ENCODE measurements at regions not wholly inside any gene's neighbourhood (a gene's known extent, or its start where the extent isn't known, plus 50 kb on each side); places are given as distances from the start of the nearest gene placed in this dataset.

- H3K4me3 ChIP-seq = no peak overlapping the region
- no peaks in the 10 kb centered on the region for H3K36me3 ChIP-seq (ENCODE audit: low read depth, missing control alignments)
- DNase-seq = no peak
- H3K4me1 ChIP-seq = no peaks in the 10 kb centered on the region
- WGBS, 2 donors = 86 to 100% methylated on average over 1 of the region's 1 CpG
- no peak overlapping the region for H3K27ac ChIP-seq
- TF ChIP-seq POLR2A (IDR thresholded peaks at IDR 0.05) = no peak
- TF ChIP-seq, protein P1, sequence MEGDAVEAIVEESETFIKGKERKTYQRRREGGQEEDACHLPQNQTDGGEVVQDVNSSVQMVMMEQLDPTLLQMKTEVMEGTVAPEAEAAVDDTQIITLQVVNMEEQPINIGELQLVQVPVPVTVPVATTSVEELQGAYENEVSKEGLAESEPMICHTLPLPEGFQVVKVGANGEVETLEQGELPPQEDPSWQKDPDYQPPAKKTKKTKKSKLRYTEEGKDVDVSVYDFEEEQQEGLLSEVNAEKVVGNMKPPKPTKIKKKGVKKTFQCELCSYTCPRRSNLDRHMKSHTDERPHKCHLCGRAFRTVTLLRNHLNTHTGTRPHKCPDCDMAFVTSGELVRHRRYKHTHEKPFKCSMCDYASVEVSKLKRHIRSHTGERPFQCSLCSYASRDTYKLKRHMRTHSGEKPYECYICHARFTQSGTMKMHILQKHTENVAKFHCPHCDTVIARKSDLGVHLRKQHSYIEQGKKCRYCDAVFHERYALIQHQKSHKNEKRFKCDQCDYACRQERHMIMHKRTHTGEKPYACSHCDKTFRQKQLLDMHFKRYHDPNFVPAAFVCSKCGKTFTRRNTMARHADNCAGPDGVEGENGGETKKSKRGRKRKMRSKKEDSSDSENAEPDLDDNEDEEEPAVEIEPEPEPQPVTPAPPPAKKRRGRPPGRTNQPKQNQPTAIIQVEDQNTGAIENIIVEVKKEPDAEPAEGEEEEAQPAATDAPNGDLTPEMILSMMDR (IDR thresholded peaks at IDR 0.05) = no peak
- H3K27me3 ChIP-seq = no peaks in the 10 kb centered on the region
- no peaks in the 10 kb centered on the region for H3K9me3 ChIP-seq
- intact Hi-C loops (cut with DNase I; ENCODE audit: low total_unique reads) = no loop called here
These were observed 125.9 kb upstream of the CYRIA start for GRCh38 chr2:16791496-16791895.

- intact Hi-C loops (cut with DNase I; ENCODE audit: low total_unique reads) = no loop called here
- 33 to 46% methylated on average over 3 of the region's 3 CpGs for WGBS, 2 donors
- H3K4me3 ChIP-seq = no peak overlapping the region
- H3K27ac ChIP-seq = no peak overlapping the region
- no peak for DNase-seq
- H3K27me3 ChIP-seq = no peaks in the 10 kb centered on the region
- no peaks in the 10 kb centered on the region for H3K36me3 ChIP-seq (ENCODE audit: low read depth, missing control alignments)
- no peaks in the 10 kb centered on the region for H3K9me3 ChIP-seq
- TF ChIP-seq POLR2A (IDR thresholded peaks at IDR 0.05) = no peak
- TF ChIP-seq, protein P1 (IDR thresholded peaks at IDR 0.05) = no peak
- H3K4me1 ChIP-seq = no peaks in the 10 kb centered on the region
These were observed 119.5 kb upstream of the CYRIA start for GRCh38 chr2:16785149-16785548.

DNA sequence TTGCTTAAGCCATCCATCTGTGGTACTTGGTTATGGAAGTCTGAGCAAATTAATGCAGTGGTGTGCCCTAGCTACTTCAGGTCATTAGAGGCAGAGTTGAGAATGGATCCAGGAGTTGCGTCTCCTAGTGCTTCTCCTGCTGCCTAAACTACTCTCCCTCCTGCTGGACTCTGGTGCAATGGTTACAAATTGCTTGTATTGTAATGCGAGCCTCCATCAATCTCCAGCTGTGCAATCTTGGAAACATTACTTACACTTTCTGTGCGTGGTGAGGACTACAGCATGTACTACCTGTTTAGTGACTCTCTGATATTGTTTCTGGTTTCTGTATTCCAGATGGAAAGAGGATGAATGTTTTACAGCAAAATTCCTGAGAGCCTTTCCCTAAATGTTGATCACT is 119.0 kb upstream of the CYRIA start:
- no peak for DNase-seq
- H3K4me1 ChIP-seq = no peaks in the 10 kb centered on the region
- H3K27me3 ChIP-seq = no peaks in the 10 kb centered on the region
- no peak overlapping the region for H3K27ac ChIP-seq
- intact Hi-C loops (cut with DNase I; ENCODE audit: low total_unique reads) = no loop called here
- H3K4me3 ChIP-seq = no peak overlapping the region
- H3K36me3 ChIP-seq (ENCODE audit: low read depth, missing control alignments) = no peaks in the 10 kb centered on the region
- WGBS, 2 donors = 59 to 82% methylated on average over 3 of the region's 3 CpGs
- TF ChIP-seq, protein P1 (IDR thresholded peaks at IDR 0.05) = no peak
- TF ChIP-seq POLR2A (IDR thresholded peaks at IDR 0.05) = no peak
- no peaks in the 10 kb centered on the region for H3K9me3 ChIP-seq

DNA sequence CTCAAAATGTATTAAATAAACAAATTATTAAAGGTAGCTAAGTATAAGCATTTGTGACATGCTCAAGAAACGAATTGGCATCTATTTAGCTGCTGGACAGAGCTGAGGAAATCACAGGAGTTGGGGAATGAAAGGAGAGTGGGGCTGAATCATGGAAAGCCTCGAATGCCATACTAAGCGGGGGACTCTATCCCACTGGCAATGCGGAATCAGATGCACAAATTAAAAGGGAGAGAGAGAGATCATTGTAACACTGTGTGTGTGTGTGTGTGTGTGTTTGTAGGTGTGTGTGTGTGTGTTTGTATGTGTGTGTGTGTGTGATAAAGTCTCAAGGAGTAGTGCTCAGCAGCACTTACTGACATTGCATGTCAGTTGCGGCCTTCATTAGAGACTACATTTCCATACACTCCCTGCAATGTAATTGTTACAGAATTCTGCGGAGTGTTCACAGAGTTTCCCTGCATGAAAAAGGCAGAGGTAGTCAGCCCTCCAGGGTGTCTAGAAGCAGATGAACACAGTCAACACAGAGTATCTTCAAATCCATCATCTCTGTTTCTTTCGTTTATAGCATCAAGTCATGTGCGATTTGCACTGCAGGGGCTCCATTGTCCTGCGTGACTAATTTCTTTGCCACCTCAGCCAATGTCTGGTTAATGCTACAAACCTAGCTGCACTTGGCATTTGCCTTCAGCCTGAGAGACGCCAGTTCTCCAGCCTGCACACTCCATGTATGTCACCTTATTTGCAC is 111.7 kb upstream of the CYRIA start:
- WGBS, 2 donors = 91% methylated on average over 10 of the region's 10 CpGs
- TF ChIP-seq, protein P1 (IDR thresholded peaks at IDR 0.05) = no peak
- TF ChIP-seq POLR2A (IDR thresholded peaks at IDR 0.05) = no peak
- intact Hi-C loops (cut with DNase I; ENCODE audit: low total_unique reads) = no loop called here
- H3K27ac ChIP-seq = no peak overlapping the region
- H3K9me3 ChIP-seq = no peaks in the 10 kb centered on the region
- H3K4me1 ChIP-seq = no peaks in the 10 kb centered on the region
- DNase-seq = no peak
- no peaks in the 10 kb centered on the region for H3K36me3 ChIP-seq (ENCODE audit: low read depth, missing control alignments)
- H3K4me3 ChIP-seq = no peak overlapping the region
- H3K27me3 ChIP-seq = no peaks in the 10 kb centered on the region

DNA sequence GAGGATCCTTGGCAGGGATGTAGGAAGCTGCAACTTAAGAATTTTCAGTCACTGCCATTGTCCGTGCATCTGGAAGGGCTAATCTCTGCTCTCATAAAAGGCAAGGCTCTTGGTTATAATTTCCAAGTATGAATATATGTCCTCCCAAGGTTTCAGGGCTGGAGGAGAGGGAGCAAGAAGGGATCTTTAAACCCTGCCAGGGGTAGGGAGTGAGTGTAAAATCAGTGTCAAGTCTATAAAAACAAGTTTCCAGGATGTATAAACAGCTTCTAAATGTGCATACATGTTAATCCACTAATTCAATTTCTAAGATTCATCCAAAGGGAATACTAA is 110.2 kb upstream of the CYRIA start:
- DNase-seq = no peak
- H3K27me3 ChIP-seq = no peaks in the 10 kb centered on the region
- no peak overlapping the region for H3K4me3 ChIP-seq
- 73 to 92% methylated on average over 1 of the region's 1 CpG for WGBS, 2 donors
- H3K9me3 ChIP-seq = no peaks in the 10 kb centered on the region
- no peak overlapping the region for H3K27ac ChIP-seq
- no peaks in the 10 kb centered on the region for H3K36me3 ChIP-seq (ENCODE audit: low read depth, missing control alignments)
- no peak for TF ChIP-seq POLR2A (IDR thresholded peaks at IDR 0.05)
- TF ChIP-seq, protein P1 (IDR thresholded peaks at IDR 0.05) = no peak
- H3K4me1 ChIP-seq = no peaks in the 10 kb centered on the region
- intact Hi-C loops (cut with DNase I; ENCODE audit: low total_unique reads) = no loop called here

Data from testis (tissue), 2 donors.